GM21381 (cell line): ENCODE measurements at regions not wholly inside any gene's neighbourhood (a gene's known extent, or its start where the extent isn't known, plus 50 kb on each side); places are given as distances from the start of the nearest gene placed in this dataset.

ENCODE experiments used
- ATAC-seq: cut with Tn5 transposase; IDR thresholded peaks from one replicate; pipeline ENCODE4 v1.9.1; 2021; ENCODE audit warnings: mild to moderate bottlenecking, moderate library complexity; ENCODE audit not compliant: unreplicated experiment

- no peak for ATAC-seq
Measured at GRCh38 chr11:27216270-27217149, 146.5 kb downstream of the CCDC34 start.

- no peak for ATAC-seq
Measured at GRCh38 chr11:27215471-27216269, 147.3 kb downstream of the CCDC34 start.

- ATAC-seq: no peak
Measured at GRCh38 chr11:27214713-27215112, 148.3 kb downstream of the CCDC34 start.

GRCh38 chr11:27213232-27213660, 149.8 kb downstream of the CCDC34 start:
- no peak for ATAC-seq

GRCh38 chr11:27212248-27212780, 150.7 kb downstream of the CCDC34 start:
- ATAC-seq: no peak

GRCh38 chr11:27211370-27212127, 151.5 kb downstream of the CCDC34 start:
- ATAC-seq: no peak

GRCh38 chr11:27210531-27210930, 152.5 kb downstream of the CCDC34 start:
- no peak for ATAC-seq

GRCh38 chr11:27209562-27210005, 153.4 kb downstream of the CCDC34 start:
- no peak for ATAC-seq

GRCh38 chr11:27208846-27209245, 154.2 kb downstream of the CCDC34 start:
- no peak for ATAC-seq

- ATAC-seq: no peak
Measured at GRCh38 chr11:27207025-27207650, 155.9 kb downstream of the CCDC34 start.

- no peak for ATAC-seq
Measured at GRCh38 chr11:27205779-27206570, 157.0 kb downstream of the CCDC34 start.

GRCh38 chr11:27205250-27205649, 157.8 kb downstream of the CCDC34 start:
- ATAC-seq: no peak

- ATAC-seq: no peak
Measured at GRCh38 chr11:27204529-27204928, 158.5 kb downstream of the CCDC34 start.

- no peak for ATAC-seq
Measured at GRCh38 chr11:27203077-27203647, 159.9 kb downstream of the CCDC34 start.

- no peak for ATAC-seq
Measured at GRCh38 chr11:27201454-27202302, 161.1 kb downstream of the BBOX1 start.

- ATAC-seq: no peak
Measured at GRCh38 chr11:27200779-27201453, 160.3 kb downstream of the BBOX1 start.

GRCh38 chr11:27196203-27196897, 155.7 kb downstream of the BBOX1 start:
- no peak for ATAC-seq
